GM23248 (cell line): ENCODE measurements at regions not wholly inside any gene's neighbourhood (a gene's known extent, or its start where the extent isn't known, plus 50 kb on each side); places are given as distances from the start of the nearest gene placed in this dataset.

Source experiments
- EZH2 ChIP-seq: fragments of 200-600 bp; sonication (generic); IDR thresholded peaks from 2 replicates; pipeline ENCODE4 v1.6.1; 2018; ENCODE audit warnings: antibody characterized with exemption, mild to moderate bottlenecking; ENCODE audit not compliant: insufficient read depth, poor library complexity, severe bottlenecking
- EZH2phosphoT487 ChIP-seq: fragments of 200-600 bp; sonication (generic); IDR thresholded peaks from 2 replicates; pipeline ENCODE4 v1.6.1; 2018; ENCODE audit warnings: antibody characterized with exemption, moderate library complexity, mild to moderate bottlenecking, low read depth; ENCODE audit not compliant: insufficient read depth

GRCh38 chr18:59065684-59066083, 74.0 kb upstream of the SEC11C start:
- TF ChIP-seq EZH2 (no peak), EZH2phosphoT487 (no peak)
